ES-I3 (cell line): ENCODE measurements at regions not wholly inside any gene's neighbourhood (a gene's known extent, or its start where the extent isn't known, plus 50 kb on each side); places are given as distances from the start of the nearest gene placed in this dataset.

ENCODE experiments used
- H3K36me3 ChIP-seq: 2 replicates; pipeline ENCODE4 v1.6.1; 2013; ENCODE audit warnings: mild to moderate bottlenecking, low read length, control low read depth, moderate library complexity; ENCODE audit not compliant: insufficient read depth
- H3K4me1 ChIP-seq: 2 replicates; pipeline ENCODE4 v1.6.1; 2013; ENCODE audit warnings: mild to moderate bottlenecking, control low read depth, low read length; ENCODE audit not compliant: insufficient read depth
- H3K9ac ChIP-seq: 2 replicates; pipeline ENCODE4 v1.6.1; 2013; ENCODE audit warnings: low read depth, mild to moderate bottlenecking, low read length, moderate library complexity
- H3K9me3 ChIP-seq: 2 replicates; pipeline ENCODE4 v1.6.1; 2013; ENCODE audit warnings: mild to moderate bottlenecking, low read length, moderate library complexity; ENCODE audit not compliant: control insufficient read depth, insufficient read depth

GRCh38 chr1:221084681-221085080, 205.4 kb downstream of the HLX start:
- Histone ChIP-seq H3K9ac (no peak overlapping the region), H3K4me1 (no peaks in the 10 kb centered on the region), H3K36me3 (no peaks in the 10 kb centered on the region), H3K9me3 (no peaks in the 10 kb centered on the region)

- no peaks in the 10 kb centered on the region for H3K9me3 ChIP-seq
- no peak overlapping the region for H3K9ac ChIP-seq
- no peaks in the 10 kb centered on the region for H3K36me3 ChIP-seq
- no peaks in the 10 kb centered on the region for H3K4me1 ChIP-seq
Observed at GRCh38 chr1:221085701-221086375, 206.6 kb downstream of the HLX start.

GRCh38 chr1:221087919-221088318, 208.7 kb downstream of the HLX start:
- no peaks in the 10 kb centered on the region for H3K4me1 ChIP-seq
- no peaks in the 10 kb centered on the region for H3K36me3 ChIP-seq
- no peaks in the 10 kb centered on the region for H3K9me3 ChIP-seq
- no peak overlapping the region for H3K9ac ChIP-seq

GRCh38 chr1:221089273-221089672, 210.0 kb downstream of the HLX start:
- Histone ChIP-seq H3K9ac (no peak overlapping the region), H3K9me3 (no peaks in the 10 kb centered on the region), H3K4me1 (no peaks in the 10 kb centered on the region), H3K36me3 (no peaks in the 10 kb centered on the region)

- Histone ChIP-seq H3K9me3 (no peaks in the 10 kb centered on the region), H3K9ac (no peak overlapping the region), H3K36me3 (no peaks in the 10 kb centered on the region), H3K4me1 (no peaks in the 10 kb centered on the region)
Observed at GRCh38 chr1:221089803-221090202, 210.6 kb downstream of the HLX start.

- Histone ChIP-seq H3K36me3 (no peaks in the 10 kb centered on the region), H3K4me1 (no peaks in the 10 kb centered on the region), H3K9ac (no peak overlapping the region), H3K9me3 (no peaks in the 10 kb centered on the region)
Observed at GRCh38 chr1:221093903-221094791, 214.9 kb downstream of the HLX start.

GRCh38 chr1:221097479-221098281, 218.4 kb downstream of the HLX start:
- no peak overlapping the region for H3K9ac ChIP-seq
- H3K36me3 ChIP-seq: no peaks in the 10 kb centered on the region
- no peaks in the 10 kb centered on the region for H3K9me3 ChIP-seq
- no peaks in the 10 kb centered on the region for H3K4me1 ChIP-seq

- Histone ChIP-seq H3K9ac (no peak overlapping the region), H3K4me1 (no peaks in the 10 kb centered on the region), H3K36me3 (no peaks in the 10 kb centered on the region), H3K9me3 (no peaks in the 10 kb centered on the region)
Observed at GRCh38 chr1:221098471-221099405, 219.5 kb downstream of the HLX start.

GRCh38 chr1:221099747-221100595, 220.7 kb downstream of the HLX start:
- H3K4me1 ChIP-seq: no peaks in the 10 kb centered on the region
- no peaks in the 10 kb centered on the region for H3K36me3 ChIP-seq
- no peak overlapping the region for H3K9ac ChIP-seq
- H3K9me3 ChIP-seq: no peaks in the 10 kb centered on the region; the same call in 1 of the 2 replicates

GRCh38 chr1:221100611-221101010, 221.4 kb downstream of the HLX start:
- Histone ChIP-seq H3K9ac (no peak overlapping the region), H3K4me1 (no peaks in the 10 kb centered on the region), H3K36me3 (no peaks in the 10 kb centered on the region), H3K9me3 (no peaks in the 10 kb centered on the region; the same call in 1 of the 2 replicates)

- Histone ChIP-seq H3K9ac (no peak overlapping the region), H3K9me3 (no peaks in the 10 kb centered on the region; the same call in 1 of the 2 replicates), H3K36me3 (no peaks in the 10 kb centered on the region), H3K4me1 (no peaks in the 10 kb centered on the region)
Observed at GRCh38 chr1:221101807-221102605, 222.8 kb downstream of the HLX start.

- H3K9me3 ChIP-seq: no peaks in the 10 kb centered on the region; the same call in 1 of the 2 replicates
- no peaks in the 10 kb centered on the region for H3K36me3 ChIP-seq
- H3K9ac ChIP-seq: no peak overlapping the region
- no peaks in the 10 kb centered on the region for H3K4me1 ChIP-seq
Observed at GRCh38 chr1:221104596-221104995, 225.4 kb downstream of the HLX start.
